GM10266 (cell line): ENCODE measurements at regions not wholly inside any gene's neighbourhood (a gene's known extent, or its start where the extent isn't known, plus 50 kb on each side); places are given as distances from the start of the nearest gene placed in this dataset.

Experiments used
- DNase-seq: peaks from one replicate; pipeline ENCODE4 v3.0.0; 2012; ENCODE audit errors: extremely low spot score
- CTCF ChIP-seq: IDR thresholded peaks from 2 replicates; pipeline ENCODE4 v1.5.1; 2012; ENCODE audit warnings: mild to moderate bottlenecking, low read depth; ENCODE audit not compliant: control insufficient read depth, insufficient read depth; ENCODE audit errors: missing control alignments

- no peak for TF ChIP-seq CTCF
- no peak for DNase-seq
These were observed 571.0 kb upstream of the NOX3 start for GRCh38 chr6:156026486-156027247.

- DNase-seq, result no peak
- TF ChIP-seq CTCF, result no peak
These were observed 568.7 kb upstream of the NOX3 start for GRCh38 chr6:156024339-156024738.

- no peak for TF ChIP-seq CTCF
- no peak for DNase-seq
These were observed 566.2 kb upstream of the NOX3 start for GRCh38 chr6:156021746-156022396.

- no peak for TF ChIP-seq CTCF
- no peak for DNase-seq
These were observed 562.2 kb upstream of the NOX3 start for GRCh38 chr6:156017838-156018237.

GRCh38 chr6:156016186-156016976 is 560.7 kb upstream of the NOX3 start:
- DNase-seq, result no peak
- TF ChIP-seq CTCF, result no peak

GRCh38 chr6:156013155-156013554 is 557.5 kb upstream of the NOX3 start:
- TF ChIP-seq CTCF, result no peak
- no peak for DNase-seq

- TF ChIP-seq CTCF, result no peak
- no peak for DNase-seq
These were observed 554.0 kb upstream of the NOX3 start for GRCh38 chr6:156009656-156010055.
